GM12878 (cell line): ENCODE measurements at regions not wholly inside any gene's neighbourhood (a gene's known extent, or its start where the extent isn't known, plus 50 kb on each side); places are given as distances from the start of the nearest gene placed in this dataset.

Experiments
- ATAC-seq: fragments of 200-7000 bp; cut with Tn5 transposase; 3 replicates; pipeline ENCODE4 v1.9.1; 2020; ENCODE audit warnings: mild to moderate bottlenecking, moderate library complexity
- BruUV-seq: library from RNA; stranded (reverse); fragments of 400-500 nt; replicated peaks from 2 replicates; lab custom pipeline; 2021; lab: Mats Ljungman, UMichigan
- CTCF ChIA-PET: fragments of 300-600 bp; sonication (Branson Sonifier 250); formaldehyde crosslinking; extraction: SDS; loops from one replicate; lab custom pipeline; 2021; ENCODE audit warnings: inconsistent platforms; lab: Yijun Ruan, JAX
- POLR2A ChIA-PET: fragments of 350-600 bp; formaldehyde crosslinking; extraction: SDS; loops from one replicate; lab custom pipeline; 2021; ENCODE audit warnings: inconsistent platforms; lab: Charles Lee
- RAD21 ChIA-PET: fragments of 300-600 bp; sonication (Branson Sonifier 250); formaldehyde crosslinking; loops from one replicate; lab custom pipeline; 2023; ENCODE audit warnings: antibody characterized with exemption; ENCODE audit not compliant: unreplicated experiment; lab: Charles Lee
- SMC1A ChIA-PET: fragments of 300-600 bp; sonication (Branson Sonifier 250); formaldehyde crosslinking; loops from one replicate; lab custom pipeline; 2023; ENCODE audit not compliant: unreplicated experiment, uncharacterized antibody; lab: Charles Lee
- DNase-seq: peaks from one replicate; pipeline ENCODE4 v3.0.0-alpha.2; 2011; ENCODE audit warnings: low read depth, low spot score
- FAIRE-seq: peaks from 3 replicates; lab custom pipeline; 2011; peaks lifted over from hg19 to GRCh38; lab: Jason Lieb, UNC
- H2AFZ ChIP-seq: 2 replicates; pipeline ENCODE4 v1.6.0; 2011; ENCODE audit warnings: low read depth, low read length, control low read depth; ENCODE audit not compliant: control insufficient read depth
- H3K27ac ChIP-seq: 2 replicates; pipeline ENCODE4 v1.5.1; 2011; ENCODE audit warnings: control low read depth; ENCODE audit not compliant: control insufficient read depth, insufficient read depth
- H3K27me3 ChIP-seq, 2 experiments: replicated peaks in 1 of 2; 2 replicates each; pipeline versions ENCODE4 v1.6.0 to v1.6.1; 2011; ENCODE audit warnings: low read length in 1 of 2; ENCODE audit not compliant: control insufficient read depth in 2 of 2, insufficient read depth in 2 of 2
- H3K36me3 ChIP-seq, 2 experiments: 2 replicates each; pipeline ENCODE4 v1.5.1; 2011; ENCODE audit warnings: low read length in 1 of 2; ENCODE audit not compliant: control insufficient read depth in 2 of 2, insufficient read depth in 2 of 2
- H3K4me1 ChIP-seq: 2 replicates; pipeline ENCODE4 v1.6.1; 2011; ENCODE audit warnings: mild to moderate bottlenecking, low read length, moderate library complexity, mixed read lengths; ENCODE audit not compliant: control insufficient read depth, insufficient read depth
- H3K4me2 ChIP-seq: 2 replicates; pipeline ENCODE4 v1.6.0; 2011; ENCODE audit warnings: control low read depth; ENCODE audit not compliant: control insufficient read depth, insufficient read depth
- H3K4me3 ChIP-seq: fragments of 200-600 bp; sonication (generic); 2 replicates; pipeline ENCODE4 v1.5.1; 2016
- H3K79me2 ChIP-seq: 2 replicates; pipeline ENCODE4 v1.6.0; 2011; ENCODE audit warnings: low read length; ENCODE audit not compliant: control insufficient read depth, insufficient read depth
- H3K9ac ChIP-seq: 2 replicates; pipeline ENCODE4 v1.8.0; 2011; ENCODE audit warnings: low read length, control low read depth, mixed read lengths; ENCODE audit not compliant: control insufficient read depth, insufficient read depth
- H3K9me3 ChIP-seq: replicated peaks from 3 replicates; pipeline ENCODE4 v1.5.1; 2011; ENCODE audit warnings: mild to moderate bottlenecking, low read length; ENCODE audit not compliant: control insufficient read depth, insufficient read depth
- H4K20me1 ChIP-seq: 2 replicates; pipeline ENCODE4 v1.6.0; 2011; ENCODE audit not compliant: control insufficient read depth, insufficient read depth
- BCL11A ChIP-seq: IDR thresholded peaks from 2 replicates; pipeline ENCODE4 v1.6.1; 2011; ENCODE audit warnings: low read depth, low read length
- CHD1 ChIP-seq: IDR thresholded peaks from 2 replicates; pipeline ENCODE4 v1.6.1; 2012; ENCODE audit warnings: low read depth, low read length, improper control_type of control experiment
- RAD21 ChIP-seq: IDR thresholded peaks from 2 replicates; pipeline ENCODE4 v1.6.1; 2011; ENCODE audit warnings: mild to moderate bottlenecking, low read depth, low read length, moderate library complexity; ENCODE audit not compliant: insufficient read depth
- RUNX3 ChIP-seq: IDR thresholded peaks from 2 replicates; pipeline ENCODE4 v1.6.1; 2012; ENCODE audit warnings: low read length, inconsistent platforms
- SMC3 ChIP-seq: IDR thresholded peaks from 2 replicates; pipeline ENCODE4 v1.6.1; 2011; ENCODE audit warnings: low read length, improper control_type of control experiment, borderline replicate concordance
- SPI1 ChIP-seq: IDR thresholded peaks from 2 replicates; pipeline ENCODE4 v1.6.1; 2011; ENCODE audit warnings: low read depth, mild to moderate bottlenecking, low read length, moderate library complexity, borderline replicate concordance; ENCODE audit not compliant: insufficient read depth
- SRF ChIP-seq, 2 experiments: IDR thresholded peaks; 2 replicates each; pipeline ENCODE4 v1.6.1; 2011; ENCODE audit warnings: low read depth in 2 of 2, low read length in 2 of 2, mild to moderate bottlenecking in 1 of 2, moderate library complexity in 1 of 2
- TCF7 ChIP-seq: IDR thresholded peaks from 2 replicates; pipeline ENCODE4 v1.6.1; 2014; ENCODE audit warnings: antibody characterized with exemption, borderline replicate concordance
- ZNF384 ChIP-seq: IDR thresholded peaks from 2 replicates; pipeline ENCODE4 v1.6.1; 2012; ENCODE audit warnings: low read depth, mild to moderate bottlenecking, low read length, improper control_type of control experiment, borderline replicate concordance
- WGBS: methylation state at CpG from one replicate; pipeline ENCODE4 v1.1.6; 2016; ENCODE audit warnings: low lambda C conversion rate; ENCODE audit not compliant: insufficient replicate concordance, insufficient coverage; ENCODE audit errors: missing lambda C conversion rate; 5-methylcytosine and 5-hydroxymethylcytosine counted together
- in situ Hi-C: fragments of 300-500 bp; cut with MboI; formaldehyde crosslinking; loops from 9 replicates; pipeline ENCODE4 v1.14.3; 2018; ENCODE audit warnings: mixed read lengths
- intact Hi-C: fragments of 100-400 bp; cut with micrococcal nuclease; formaldehyde crosslinking; loops from one replicate; pipeline ENCODE4 v1.14.2; 2022; ENCODE audit not compliant: unreplicated experiment

DNA sequence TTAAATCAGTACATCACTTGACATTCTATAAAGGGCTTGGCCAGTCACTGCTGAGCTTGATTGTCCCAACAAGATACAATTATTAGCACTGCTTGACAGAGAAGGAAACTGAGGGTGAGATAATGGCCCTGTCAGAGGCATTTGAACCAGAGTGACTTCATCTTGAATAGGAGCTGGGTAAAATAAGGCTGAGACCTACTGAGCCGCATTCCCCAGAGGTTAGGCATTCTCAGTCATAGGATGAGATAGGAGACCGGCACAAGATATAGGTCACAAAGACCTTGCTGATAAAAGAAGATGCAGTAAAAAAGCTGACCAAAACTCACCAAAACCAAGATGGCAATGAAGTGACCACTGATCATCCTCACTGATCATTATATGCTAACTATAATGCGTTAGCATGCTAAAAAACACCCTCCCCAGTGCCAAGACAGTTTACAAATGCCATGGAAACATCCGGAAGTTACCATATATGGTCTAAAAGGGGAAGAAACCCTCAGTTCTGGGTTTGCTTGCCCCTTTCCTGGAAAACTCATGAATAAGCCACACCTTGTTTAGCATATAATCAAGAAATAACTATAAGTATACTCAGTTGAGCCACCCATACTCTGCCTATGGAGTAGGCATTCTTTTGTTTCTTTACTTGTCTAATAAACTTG, 239.1 kb upstream of the SETMAR start:
- Histone ChIP-seq H3K4me1 (peaks cover 8% of the 10 kb centered on the region), H2AFZ (no peak overlapping the region), H3K9me3 (no peaks in the 10 kb centered on the region), H3K4me3 (no peak overlapping the region), H3K27me3 (no peaks in the 10 kb centered on the region), H3K36me3 (no peaks in the 10 kb centered on the region), H3K79me2 (no peaks in the 10 kb centered on the region), H4K20me1 (no peaks in the 10 kb centered on the region), H3K4me2 (no peak overlapping the region), H3K27ac (no peak overlapping the region), H3K9ac (no peak overlapping the region)
- POLR2A ChIA-PET, result no interaction called here
- CTCF ChIA-PET, result no interaction called here
- intact Hi-C loops (no loop called here), in situ Hi-C loops (no loop called here)
- no peak for DNase-seq
- FAIRE-seq, result no peak
- no peak for TF ChIP-seq CHD1
- peak; percentile 44 to 81; a peak in 2 of 4 replicates for TF ChIP-seq SRF (IDR thresholded peaks at IDR 0.05; ENCODE audit: low read depth in 2 of 2, low read length in 2 of 2)
- no peak for TF ChIP-seq RAD21
- SMC1A ChIA-PET, result no interaction called here
- BruUV-seq, result no TSS peak
- no peak for ATAC-seq
- 8% methylated on average over 4 of the region's 4 CpGs for WGBS
- RAD21 ChIA-PET, result no interaction called here

DNA sequence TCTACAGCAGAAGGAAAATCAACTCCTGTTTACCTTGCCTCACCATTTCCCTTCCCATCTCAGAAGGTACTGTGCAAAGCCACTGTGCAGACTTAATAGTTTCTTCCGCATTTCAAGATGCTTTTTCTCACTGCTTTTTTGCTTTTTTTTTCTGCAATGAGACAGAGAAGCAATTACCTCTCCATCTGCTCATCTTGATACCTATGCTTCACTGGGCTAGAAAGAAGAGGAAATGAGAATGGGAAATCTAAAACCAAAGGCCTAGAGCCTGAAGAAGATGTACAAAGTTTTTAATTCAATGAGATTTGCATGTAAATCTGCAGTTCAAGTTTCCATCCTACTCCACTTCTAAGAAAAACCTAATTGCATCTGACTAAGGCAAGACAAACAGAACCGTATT, 238.1 kb upstream of the SETMAR start:
- Histone ChIP-seq H2AFZ (no peak overlapping the region), H3K27ac (no peak overlapping the region), H3K9ac (no peak overlapping the region), H3K36me3 (no peaks in the 10 kb centered on the region), H3K27me3 (no peaks in the 10 kb centered on the region), H4K20me1 (no peaks in the 10 kb centered on the region), H3K4me1 (peaks cover 8% of the 10 kb centered on the region), H3K4me2 (peak overlapping the region; percentile 38), H3K4me3 (no peak overlapping the region), H3K79me2 (no peaks in the 10 kb centered on the region), H3K9me3 (no peaks in the 10 kb centered on the region)
- in situ Hi-C loops, result no loop called here
- ChIA-PET POLR2A (no interaction called here), CTCF (no interaction called here), RAD21 (no interaction called here), SMC1A (no interaction called here)
- ATAC-seq (peak; percentile 78), FAIRE-seq (no peak), DNase-seq (peak; percentile 24)
- intact Hi-C loops, result no loop called here
- 0% methylated on average over 2 of the region's 2 CpGs for WGBS
- BruUV-seq, result no TSS peak
- TF ChIP-seq BCL11A (no peak), TCF7 (no peak), ZNF384 (peak; percentile 52; the same call in 1 of the 2 replicates), RUNX3 (peak; percentile 21; the same call in 1 of the 2 replicates), SMC3 (no peak), SPI1 (peak; percentile 50; the same call in 1 of the 2 replicates)
- TF ChIP-seq, all 136 proteins: peak for 3
